ENCODE measurements at regions not wholly inside any gene's neighbourhood (a gene's known extent, or its start where the extent isn't known, plus 50 kb on each side); places are given as distances from the start of the nearest gene placed in this dataset.
A peak's percentile ranks its signal among the peaks of the same experiment; 100 is the strongest.

DNA sequence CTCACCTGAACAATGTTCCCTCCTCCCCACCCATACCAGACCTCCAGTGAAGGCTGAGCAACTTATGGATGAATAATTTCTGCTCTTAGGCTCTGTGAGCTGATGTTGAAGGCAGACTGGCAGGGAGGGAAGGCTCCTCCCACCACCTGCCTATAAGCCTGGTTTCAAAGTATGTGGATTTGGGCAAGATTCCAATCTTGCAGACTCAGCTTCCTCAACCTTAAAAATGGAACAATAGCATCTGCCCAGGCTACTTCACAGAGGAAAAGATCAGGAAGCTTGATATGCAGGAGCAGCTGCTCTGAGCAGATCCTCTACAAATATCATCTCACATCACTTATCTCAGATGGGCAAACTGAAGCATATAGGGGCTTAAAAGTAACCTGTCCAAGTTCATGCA, 112.2 kb downstream of the ZFP36L2 start:
- no peak for DNase-seq (ENCODE audit: low read depth)
- H3K4me3 ChIP-seq (ENCODE audit: low read depth, low read length): no peak overlapping the region
- TF ChIP-seq POLR2A (IDR thresholded peaks at IDR 0.05; ENCODE audit: extremely low read depth, insufficient read length) (no peak), MYC (IDR thresholded peaks at IDR 0.05; ENCODE audit: low read depth, low read length) (no peak), CTCF (IDR thresholded peaks at IDR 0.05; ENCODE audit: low read depth, low read length) (no peak)
- TF ChIP-seq, protein P1, sequence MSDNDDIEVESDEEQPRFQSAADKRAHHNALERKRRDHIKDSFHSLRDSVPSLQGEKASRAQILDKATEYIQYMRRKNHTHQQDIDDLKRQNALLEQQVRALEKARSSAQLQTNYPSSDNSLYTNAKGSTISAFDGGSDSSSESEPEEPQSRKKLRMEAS (IDR thresholded peaks at IDR 0.05; ENCODE audit: low read depth, low read length): no peak

- H3K4me3 ChIP-seq (ENCODE audit: low read depth, low read length): no peak overlapping the region
- no peak for DNase-seq (ENCODE audit: low read depth)
- TF ChIP-seq, protein P1 (IDR thresholded peaks at IDR 0.05; ENCODE audit: low read depth, low read length): no peak
- no peak for TF ChIP-seq CTCF (IDR thresholded peaks at IDR 0.05; ENCODE audit: low read depth, low read length)
- no peak for TF ChIP-seq POLR2A (IDR thresholded peaks at IDR 0.05; ENCODE audit: extremely low read depth, insufficient read length)
- TF ChIP-seq MYC (IDR thresholded peaks at IDR 0.05; ENCODE audit: low read depth, low read length): no peak
Observed at GRCh38 chr2:43111788-43112554, 114.4 kb downstream of the ZFP36L2 start.

GRCh38 chr2:43110442-43110871, 115.9 kb downstream of the ZFP36L2 start:
- H3K4me3 ChIP-seq (ENCODE audit: low read depth, low read length): no peak overlapping the region
- DNase-seq (ENCODE audit: low read depth): no peak
- TF ChIP-seq MYC (IDR thresholded peaks at IDR 0.05; ENCODE audit: low read depth, low read length) (no peak), POLR2A (IDR thresholded peaks at IDR 0.05; ENCODE audit: extremely low read depth, insufficient read length) (no peak), CTCF (IDR thresholded peaks at IDR 0.05; ENCODE audit: low read depth, low read length) (no peak)
- TF ChIP-seq, protein P1 (IDR thresholded peaks at IDR 0.05; ENCODE audit: low read depth, low read length): no peak

- peak; percentile 94 for DNase-seq (ENCODE audit: low read depth)
- TF ChIP-seq, protein P1 (IDR thresholded peaks at IDR 0.05; ENCODE audit: low read depth, low read length): 0 out of 2 replicates have a peak, but pooled peaks have one; percentile 12
- no peak for TF ChIP-seq CTCF (IDR thresholded peaks at IDR 0.05; ENCODE audit: low read depth, low read length)
- TF ChIP-seq MYC (IDR thresholded peaks at IDR 0.05; ENCODE audit: low read depth, low read length): 0 out of 2 replicates have a peak, but pooled peaks have one; percentile 47
- no peak for TF ChIP-seq POLR2A (IDR thresholded peaks at IDR 0.05; ENCODE audit: extremely low read depth, insufficient read length)
- no peak overlapping the region for H3K4me3 ChIP-seq (ENCODE audit: low read depth, low read length)
Observed at GRCh38 chr2:43109261-43109743, 117.1 kb downstream of the ZFP36L2 start.

GRCh38 chr2:43107679-43108078, 118.7 kb downstream of the ZFP36L2 start:
- peak; percentile 77 for DNase-seq (ENCODE audit: low read depth)
- TF ChIP-seq, protein P1 (IDR thresholded peaks at IDR 0.05; ENCODE audit: low read depth, low read length): peak; percentile 14; the same call in 1 of the 2 replicates
- TF ChIP-seq MYC (IDR thresholded peaks at IDR 0.05; ENCODE audit: low read depth, low read length): no peak; the same call in 1 of the 2 replicates
- TF ChIP-seq POLR2A (IDR thresholded peaks at IDR 0.05; ENCODE audit: extremely low read depth, insufficient read length): no peak
- no peak for TF ChIP-seq CTCF (IDR thresholded peaks at IDR 0.05; ENCODE audit: low read depth, low read length)
- no peak overlapping the region for H3K4me3 ChIP-seq (ENCODE audit: low read depth, low read length)
